ENCODE measurements at regions not wholly inside any gene's neighbourhood (a gene's known extent, or its start where the extent isn't known, plus 50 kb on each side); places are given as distances from the start of the nearest gene placed in this dataset.
A peak's percentile ranks its signal among the peaks of the same experiment; 100 is the strongest.

GRCh38 chr9:126096340-126096739, 230.3 kb upstream of the MVB12B start:
- H3K4me3 ChIP-seq, result no peak overlapping the region
- DNase-seq, result no peak
- H3K27me3 ChIP-seq, result peaks cover 0 to 8% of the 10 kb centered on the region in 2 donors
- no peaks in the 10 kb centered on the region for H3K36me3 ChIP-seq
- H3K9me3 ChIP-seq, result peaks cover 0 to 3% of the 10 kb centered on the region in 2 donors
- intact Hi-C loops (cut with DNase I), result no loop called here
- ATAC-seq, result no peak
- H3K4me1 ChIP-seq, result no peaks in the 10 kb centered on the region
- H3K27ac ChIP-seq, result no peak overlapping the region
- no peak for TF ChIP-seq CTCF (IDR thresholded peaks at IDR 0.05)

GRCh38 chr9:126097679-126098078, 228.9 kb upstream of the MVB12B start:
- intact Hi-C loops (cut with DNase I), result no loop called here
- H3K36me3 ChIP-seq, result no peaks in the 10 kb centered on the region
- H3K4me3 ChIP-seq, result no peak overlapping the region
- no peak for TF ChIP-seq CTCF (IDR thresholded peaks at IDR 0.05)
- no peak for ATAC-seq
- peaks cover 0 to 3% of the 10 kb centered on the region in 2 donors for H3K9me3 ChIP-seq
- no peak for DNase-seq
- no peak overlapping the region for H3K27ac ChIP-seq
- H3K27me3 ChIP-seq, result peaks cover 0 to 9% of the 10 kb centered on the region in 2 donors
- no peaks in the 10 kb centered on the region for H3K4me1 ChIP-seq

- Histone ChIP-seq H3K27ac (no peak overlapping the region), H3K9me3 (no peaks in the 10 kb centered on the region), H3K4me1 (no peaks in the 10 kb centered on the region), H3K36me3 (no peaks in the 10 kb centered on the region), H3K4me3 (no peak overlapping the region), H3K27me3 (peaks cover 0 to 30% of the 10 kb centered on the region in 2 donors)
- intact Hi-C loops (cut with DNase I), result no loop called here
- ATAC-seq (no peak), DNase-seq (no peak)
- no peak for TF ChIP-seq CTCF (IDR thresholded peaks at IDR 0.05)
Observed at GRCh38 chr9:126106404-126106803, 220.2 kb upstream of the MVB12B start.

GRCh38 chr9:126107693-126108092, 218.9 kb upstream of the MVB12B start:
- Histone ChIP-seq H3K9me3 (no peaks in the 10 kb centered on the region), H3K27me3 (peaks cover 0 to 40% of the 10 kb centered on the region in 2 donors), H3K27ac (no peak overlapping the region), H3K4me1 (no peaks in the 10 kb centered on the region), H3K4me3 (no peak overlapping the region), H3K36me3 (no peaks in the 10 kb centered on the region)
- intact Hi-C loops (cut with DNase I), result no loop called here
- ATAC-seq (no peak), DNase-seq (no peak)
- TF ChIP-seq CTCF (IDR thresholded peaks at IDR 0.05), result no peak

GRCh38 chr9:126108240-126108639, 218.4 kb upstream of the MVB12B start:
- Histone ChIP-seq H3K4me1 (no peaks in the 10 kb centered on the region), H3K4me3 (no peak overlapping the region), H3K27ac (no peak overlapping the region), H3K27me3 (peaks cover 0 to 37% of the 10 kb centered on the region in 2 donors), H3K36me3 (no peaks in the 10 kb centered on the region), H3K9me3 (no peaks in the 10 kb centered on the region)
- peak in 3 of 4 donors; percentile 11 to 25 (median 16) for DNase-seq
- TF ChIP-seq CTCF (IDR thresholded peaks at IDR 0.05), result no peak
- ATAC-seq, result peak; percentile 27
- intact Hi-C loops (cut with DNase I), result no loop called here

Data from left lung (tissue), 4 donors.